NCI-H510A (cell line): ENCODE measurements at regions not wholly inside any gene's neighbourhood (a gene's known extent, or its start where the extent isn't known, plus 50 kb on each side); places are given as distances from the start of the nearest gene placed in this dataset.
A peak's percentile ranks its signal among the peaks of the same experiment; 100 is the strongest.

Source experiments
- DNase-seq: peaks from one replicate; lab custom pipeline; 2025; lab: John Stamatoyannopoulos, UW

GRCh38 chr5:5588887-5589826 lies 166.7 kb downstream of the ICE1 start:
- no peak for DNase-seq

GRCh38 chr5:5588386-5588785 lies 165.9 kb downstream of the ICE1 start:
- DNase-seq: no peak

DNA sequence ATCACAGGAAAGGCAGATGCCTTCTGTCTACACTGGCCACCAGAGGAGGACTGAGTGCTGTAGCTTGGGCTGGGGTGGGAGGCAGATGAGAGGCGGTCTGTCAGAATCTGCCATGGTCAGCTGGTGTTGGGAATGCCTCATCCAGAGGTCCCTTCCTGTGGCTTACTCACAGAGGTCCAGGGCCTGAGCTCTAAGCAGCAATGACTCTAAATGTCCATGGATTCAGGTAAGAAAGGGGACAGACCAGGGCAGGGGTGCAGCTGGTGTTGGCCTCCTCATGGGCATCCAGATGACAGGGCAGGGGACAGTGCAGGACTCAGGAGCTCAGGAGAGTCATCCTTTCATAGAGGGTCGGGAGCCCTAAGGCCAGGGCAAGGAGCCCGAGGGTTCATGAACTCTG lies 165.0 kb downstream of the ICE1 start:
- DNase-seq: no peak

DNA sequence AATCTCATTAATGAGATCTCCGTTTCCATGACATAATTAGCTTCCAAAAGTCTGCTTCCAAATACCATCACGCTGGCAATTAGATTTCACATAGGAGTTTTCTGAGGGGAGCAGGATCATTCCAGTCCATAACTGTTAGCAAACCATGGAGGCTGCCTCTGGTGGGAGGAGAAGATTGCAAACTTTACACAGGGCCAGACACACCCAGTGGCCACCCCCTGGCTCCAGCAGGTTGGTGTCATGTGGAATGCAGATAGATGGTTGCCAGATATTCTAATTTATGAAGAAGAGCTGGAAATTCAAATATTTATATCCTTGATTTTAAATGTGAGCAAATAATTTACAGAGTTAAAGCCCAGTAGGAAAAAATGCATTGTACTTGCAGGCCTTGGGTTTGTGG lies 164.2 kb downstream of the ICE1 start:
- no peak for DNase-seq

DNA sequence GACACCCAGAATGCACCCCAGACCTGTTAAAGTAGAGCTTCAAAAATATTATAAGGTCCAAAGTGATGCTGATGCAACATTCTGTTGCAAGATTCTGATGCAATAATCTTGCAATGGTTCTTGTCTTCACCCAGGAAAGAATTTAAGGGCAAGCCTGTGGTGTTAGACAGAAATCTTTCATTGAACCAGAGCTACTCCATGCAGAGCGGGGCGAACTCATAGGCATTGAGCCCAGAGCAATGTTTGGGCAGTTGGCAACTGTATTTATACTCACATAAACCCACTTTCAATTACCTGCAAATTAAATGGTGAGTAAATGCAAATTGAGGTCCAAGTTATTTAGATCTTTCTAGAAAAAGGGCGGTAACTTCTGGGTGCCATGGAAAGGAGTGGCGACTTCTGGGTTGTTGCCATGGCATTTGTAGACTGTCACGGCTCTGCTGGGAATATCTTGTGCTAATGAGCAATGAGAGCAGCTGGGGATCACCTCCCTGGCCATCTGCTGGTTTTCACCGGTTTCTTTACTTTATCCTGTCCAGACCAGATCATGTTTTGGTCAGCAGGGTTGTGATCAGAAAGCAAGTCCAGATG lies 163.4 kb downstream of the ICE1 start:
- DNase-seq: no peak

DNA sequence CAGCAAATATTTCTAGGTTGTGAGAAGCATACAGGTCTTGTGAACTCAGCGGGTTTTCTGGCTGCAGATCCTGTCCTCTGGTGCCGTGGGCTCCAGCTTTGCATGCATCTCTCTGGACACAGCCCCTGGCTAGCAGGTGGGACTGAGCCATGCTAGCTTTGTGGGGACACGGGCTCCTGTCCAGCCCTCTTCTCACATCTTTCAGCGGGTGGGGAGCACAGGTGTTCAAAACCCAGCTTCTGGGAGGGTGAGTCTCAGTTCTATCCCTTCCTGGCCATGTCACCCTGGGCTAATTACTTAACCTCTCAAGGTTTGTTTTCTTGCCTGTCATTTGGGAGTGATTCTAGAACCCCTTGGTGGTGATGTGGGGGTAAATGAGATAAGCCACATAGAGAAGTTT lies 162.3 kb downstream of the ICE1 start:
- no peak for DNase-seq

DNA sequence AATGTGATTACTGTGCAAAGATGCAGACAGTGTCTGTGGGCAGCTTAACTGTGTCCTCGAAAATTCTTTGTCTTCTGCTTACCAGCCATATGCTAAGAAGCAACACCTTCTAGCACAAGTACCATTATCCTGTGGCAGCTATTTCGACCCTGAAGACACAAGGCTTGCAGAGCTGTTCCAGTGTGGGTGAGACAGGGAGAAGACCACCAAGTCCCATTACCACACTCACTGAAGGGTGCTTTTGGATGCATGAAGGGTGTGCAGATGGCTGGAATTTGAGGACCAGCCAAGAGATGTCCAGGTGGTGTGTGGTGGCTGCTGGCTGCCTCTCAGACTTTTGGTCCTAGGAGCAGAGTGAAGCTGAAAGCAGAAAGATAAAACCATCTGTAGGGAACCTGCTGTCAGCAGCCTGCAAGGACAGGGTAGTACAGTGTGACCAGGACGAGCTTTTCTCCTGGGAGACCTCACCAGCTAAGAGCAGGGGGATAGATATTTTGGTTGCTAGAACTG lies 161.8 kb downstream of the ICE1 start:
- no peak for DNase-seq

GRCh38 chr5:5583832-5584231 lies 161.4 kb downstream of the ICE1 start:
- DNase-seq: no peak

DNA sequence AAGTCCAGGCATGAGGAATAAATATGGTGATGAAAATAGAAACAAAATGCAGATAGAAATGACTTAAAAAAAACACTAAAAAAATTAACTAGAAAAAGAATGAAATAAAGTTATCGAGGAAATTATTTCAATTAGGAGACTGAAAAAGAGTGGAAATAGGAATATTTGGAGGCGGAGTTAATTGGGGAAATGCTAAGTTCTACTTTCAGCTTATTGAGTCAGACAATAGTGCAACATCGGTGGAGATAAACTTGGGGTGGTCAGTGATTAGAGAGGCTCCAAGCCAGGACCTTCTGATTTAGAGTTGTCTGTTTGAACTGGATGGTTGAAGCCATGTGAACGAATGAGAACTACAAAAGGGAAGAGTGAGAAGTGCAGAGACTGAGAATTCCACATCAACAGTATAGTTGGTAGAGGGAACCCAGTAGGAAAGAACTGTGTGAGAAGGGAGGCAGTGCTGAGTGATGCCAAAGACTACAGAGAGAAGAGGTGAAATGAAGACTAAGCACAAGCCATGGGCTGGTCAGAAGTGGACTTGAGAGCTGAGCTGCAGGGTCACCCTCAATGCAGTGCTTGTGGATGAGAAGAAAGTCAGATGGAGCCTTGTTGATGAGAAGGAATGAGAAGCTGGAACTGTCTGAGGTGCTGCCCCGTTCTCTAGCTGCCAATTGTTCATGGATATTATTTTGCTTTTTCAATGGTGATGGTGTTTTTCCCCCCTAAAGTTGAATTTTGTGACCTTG lies 160.7 kb downstream of the ICE1 start:
- DNase-seq: no peak

DNA sequence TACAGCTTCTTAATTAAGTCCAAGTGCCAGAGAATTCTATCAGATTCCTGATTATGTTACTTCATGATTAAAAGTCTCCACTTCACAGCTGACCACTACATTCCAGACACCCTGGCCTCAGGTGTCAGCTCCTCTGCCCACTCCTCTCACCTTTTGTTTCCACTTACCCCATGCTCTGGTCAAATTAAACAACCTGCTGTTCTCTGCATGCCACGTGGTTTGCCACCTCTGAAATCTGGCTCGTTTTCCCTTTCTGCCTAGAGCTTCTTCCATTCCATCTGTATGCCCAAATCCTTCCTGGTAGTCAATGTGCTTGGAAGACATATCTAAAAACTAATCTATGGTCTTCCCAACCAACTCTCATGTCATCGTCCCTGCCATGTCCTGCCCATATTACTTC lies 158.6 kb downstream of the ICE1 start:
- no peak for DNase-seq

- no peak for DNase-seq
Observed at GRCh38 chr5:5576744-5577143, 154.3 kb downstream of the ICE1 start.

- DNase-seq: no peak
Observed at GRCh38 chr5:5575461-5575860, 153.0 kb downstream of the ICE1 start.

GRCh38 chr5:5573798-5574380 lies 151.4 kb downstream of the ICE1 start:
- no peak for DNase-seq

- DNase-seq: no peak
Observed at GRCh38 chr5:5572976-5573797, 150.7 kb downstream of the ICE1 start.

DNA sequence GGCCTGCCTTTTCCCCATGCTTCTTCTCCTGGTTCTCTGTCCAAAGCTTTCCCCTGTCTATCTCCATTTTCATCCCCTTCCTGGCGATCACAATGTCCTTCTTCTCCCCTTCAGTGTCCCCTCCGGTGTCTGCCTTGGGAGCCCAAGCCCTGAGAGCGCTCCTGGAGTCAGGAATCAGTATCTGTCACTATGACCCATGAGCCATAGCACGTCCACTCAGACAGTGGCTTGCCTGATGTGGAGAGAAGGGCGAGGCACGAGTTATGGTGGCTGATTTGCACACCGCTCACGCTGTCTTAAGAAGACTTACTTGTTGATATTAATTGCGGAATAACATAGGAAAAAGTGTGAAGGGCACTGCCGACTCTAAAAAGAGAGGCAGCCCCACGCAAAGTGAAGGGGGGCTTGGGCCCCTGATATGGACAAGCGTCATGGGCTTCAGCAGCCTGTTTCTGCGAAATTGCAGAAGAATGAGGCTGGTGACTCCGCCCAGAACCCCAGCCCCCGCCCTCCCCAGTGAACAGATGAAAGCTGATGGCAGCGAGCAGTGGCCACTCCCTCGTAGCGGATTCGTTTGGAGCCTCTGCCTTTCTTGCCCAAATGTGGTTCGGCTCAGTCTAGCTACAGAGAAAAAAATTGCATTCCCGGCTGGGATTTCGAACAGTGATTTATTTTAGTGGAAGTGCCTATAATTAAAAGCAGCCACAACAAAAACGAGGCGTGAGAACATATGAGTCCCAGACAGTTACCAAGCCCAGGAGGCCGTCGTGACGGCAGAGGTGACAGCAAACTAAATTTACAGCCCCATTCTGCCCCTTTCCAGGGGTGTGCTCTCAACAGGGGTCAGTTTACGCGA lies 149.8 kb downstream of the ICE1 start:
- no peak for DNase-seq

- no peak for DNase-seq
Observed at GRCh38 chr5:5570646-5571045, 148.2 kb downstream of the ICE1 start.

DNA sequence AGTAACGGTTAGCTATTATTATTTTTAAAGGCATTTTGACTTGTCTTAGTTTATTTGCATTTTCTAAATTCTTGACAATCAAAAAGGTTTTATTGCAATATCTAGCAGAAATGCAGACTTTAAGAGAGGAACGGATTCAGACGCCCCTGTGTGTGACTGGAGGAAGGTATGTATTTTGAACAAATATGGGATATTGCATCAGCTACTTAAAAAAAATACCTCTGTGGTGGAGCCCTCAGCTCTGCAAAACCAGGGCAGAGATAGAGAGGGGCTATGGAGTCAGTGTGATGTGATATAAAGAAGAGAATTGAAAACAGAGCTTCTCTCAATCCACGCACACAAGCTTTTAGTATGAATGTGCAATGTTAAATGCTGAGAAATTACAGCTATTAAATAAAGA lies 142.4 kb downstream of the ICE1 start:
- DNase-seq: no peak

- peak; percentile 43 for DNase-seq
Observed at GRCh38 chr5:5560016-5560415, 137.5 kb downstream of the ICE1 start.

- no peak for DNase-seq
Observed at GRCh38 chr5:5558638-5559527, 136.4 kb downstream of the ICE1 start.
